ENCODE measurements at regions not wholly inside any gene's neighbourhood (a gene's known extent, or its start where the extent isn't known, plus 50 kb on each side); places are given as distances from the start of the nearest gene placed in this dataset.
A peak's percentile ranks its signal among the peaks of the same experiment; 100 is the strongest.

- no peak for DNase-seq
These were observed 243.7 kb upstream of the PDE10A start for GRCh38 chr6:165906736-165907135.

GRCh38 chr6:165905744-165906143 lies 242.7 kb upstream of the PDE10A start:
- DNase-seq = no peak

- DNase-seq = no peak
These were observed 237.9 kb upstream of the PDE10A start for GRCh38 chr6:165900970-165901369.

GRCh38 chr6:165899611-165900010 lies 236.6 kb upstream of the PDE10A start:
- no peak for DNase-seq

GRCh38 chr6:165895421-165896165 lies 232.6 kb upstream of the PDE10A start:
- DNase-seq = no peak

- DNase-seq = peak; percentile 10
These were observed 231.3 kb upstream of the PDE10A start for GRCh38 chr6:165894171-165894825.

GRCh38 chr6:165893431-165893830 lies 230.4 kb upstream of the PDE10A start:
- no peak for DNase-seq

- DNase-seq = no peak
These were observed 228.3 kb upstream of the PDE10A start for GRCh38 chr6:165891320-165891719.

- no peak for DNase-seq
These were observed 227.3 kb upstream of the PDE10A start for GRCh38 chr6:165890404-165890735.

- DNase-seq = peak; percentile 57
These were observed 226.8 kb upstream of the PDE10A start for GRCh38 chr6:165889636-165890403.

GRCh38 chr6:165886169-165886568 lies 223.1 kb upstream of the PDE10A start:
- no peak for DNase-seq

- DNase-seq = peak; percentile 73
These were observed 222.0 kb upstream of the PDE10A start for GRCh38 chr6:165884813-165885765.

GRCh38 chr6:165883851-165884640 lies 221.0 kb upstream of the PDE10A start:
- peak; percentile 62 for DNase-seq

- no peak for DNase-seq
These were observed 218.8 kb upstream of the PDE10A start for GRCh38 chr6:165881806-165882205.

GRCh38 chr6:165880686-165881085 lies 217.6 kb upstream of the PDE10A start:
- DNase-seq = peak; percentile 83

- DNase-seq = no peak
These were observed 214.7 kb upstream of the PDE10A start for GRCh38 chr6:165877773-165878172.

GRCh38 chr6:165877192-165877591 lies 214.2 kb upstream of the PDE10A start:
- no peak for DNase-seq

GRCh38 chr6:165876588-165876987 lies 213.5 kb upstream of the PDE10A start:
- peak; percentile 57 for DNase-seq

GRCh38 chr6:165875946-165876345 lies 212.9 kb upstream of the PDE10A start:
- DNase-seq = no peak

- no peak for DNase-seq
These were observed 210.9 kb upstream of the PDE10A start for GRCh38 chr6:165873976-165874375.

GRCh38 chr6:165872811-165873210 lies 209.8 kb upstream of the PDE10A start:
- no peak for DNase-seq

GRCh38 chr6:165872311-165872710 lies 209.3 kb upstream of the PDE10A start:
- DNase-seq = no peak
